Type B pancreatic cell (in vitro differentiated cells): ENCODE measurements at regions not wholly inside any gene's neighbourhood (a gene's known extent, or its start where the extent isn't known, plus 50 kb on each side); places are given as distances from the start of the nearest gene placed in this dataset.

Experiments
- DNase-seq: peaks from one replicate; pipeline ENCODE4 v3.0.0; 2021; ENCODE audit warnings: mixed read lengths; ENCODE audit not compliant: unreplicated experiment; ENCODE audit errors: extremely low spot score
- H3K27ac Mint-ChIP-seq: 2 replicates; pipeline ENCODE4 v1.8.0; 2021; ENCODE audit warnings: mild to moderate bottlenecking, mixed read lengths
- H3K27me3 Mint-ChIP-seq: 2 replicates; pipeline ENCODE4 v1.8.0; 2021; ENCODE audit warnings: mixed read lengths
- H3K36me3 Mint-ChIP-seq: 2 replicates; pipeline ENCODE4 v1.8.0; 2021; ENCODE audit warnings: mixed read lengths
- H3K4me1 Mint-ChIP-seq: one replicate; pipeline ENCODE4 v1.8.0; 2021; ENCODE audit warnings: mixed read lengths; ENCODE audit not compliant: unreplicated experiment
- H3K4me3 Mint-ChIP-seq: 2 replicates; pipeline ENCODE4 v1.8.0; 2021; ENCODE audit warnings: mild to moderate bottlenecking, mixed read lengths
- H3K9me3 Mint-ChIP-seq: 2 replicates; pipeline ENCODE4 v1.8.0; 2021; ENCODE audit warnings: mixed read lengths
- TF ChIP-seq, protein P1 (sequence below): fragments of 200-600 bp; sonication (generic); conservative IDR thresholded peaks from 2 replicates; pipeline ENCODE4 v1.5.0; 2021; ENCODE audit warnings: antibody characterized with exemption, mild to moderate bottlenecking

DNA sequence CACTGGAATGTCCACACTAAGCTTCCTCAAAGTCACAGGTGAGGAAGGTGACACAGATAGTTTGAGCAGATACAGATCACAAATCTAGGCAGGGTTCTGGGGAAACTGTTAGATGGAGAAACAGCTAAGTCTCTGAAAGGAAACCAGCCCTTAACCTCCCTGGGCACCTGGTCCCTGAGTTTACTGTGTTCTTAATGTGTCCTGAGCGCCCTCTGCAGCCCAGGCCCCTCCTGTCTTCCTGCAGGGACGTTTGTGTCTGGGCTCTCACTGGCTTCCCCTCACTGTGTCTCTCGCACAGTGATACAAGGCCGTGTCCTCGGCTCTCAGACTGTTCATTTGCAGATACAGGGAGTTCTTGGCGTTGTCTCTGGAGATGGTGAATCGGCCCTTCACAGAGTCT lies 684.3 kb downstream of the TMEM121 start:
- H3K4me1 Mint-ChIP-seq: no peaks in the 10 kb centered on the region
- peaks cover 23% of the 10 kb centered on the region for H3K9me3 Mint-ChIP-seq
- DNase-seq: no peak
- H3K36me3 Mint-ChIP-seq: no peaks in the 10 kb centered on the region
- H3K4me3 Mint-ChIP-seq: no peak overlapping the region
- H3K27me3 Mint-ChIP-seq: no peaks in the 10 kb centered on the region
- TF ChIP-seq, protein P1, sequence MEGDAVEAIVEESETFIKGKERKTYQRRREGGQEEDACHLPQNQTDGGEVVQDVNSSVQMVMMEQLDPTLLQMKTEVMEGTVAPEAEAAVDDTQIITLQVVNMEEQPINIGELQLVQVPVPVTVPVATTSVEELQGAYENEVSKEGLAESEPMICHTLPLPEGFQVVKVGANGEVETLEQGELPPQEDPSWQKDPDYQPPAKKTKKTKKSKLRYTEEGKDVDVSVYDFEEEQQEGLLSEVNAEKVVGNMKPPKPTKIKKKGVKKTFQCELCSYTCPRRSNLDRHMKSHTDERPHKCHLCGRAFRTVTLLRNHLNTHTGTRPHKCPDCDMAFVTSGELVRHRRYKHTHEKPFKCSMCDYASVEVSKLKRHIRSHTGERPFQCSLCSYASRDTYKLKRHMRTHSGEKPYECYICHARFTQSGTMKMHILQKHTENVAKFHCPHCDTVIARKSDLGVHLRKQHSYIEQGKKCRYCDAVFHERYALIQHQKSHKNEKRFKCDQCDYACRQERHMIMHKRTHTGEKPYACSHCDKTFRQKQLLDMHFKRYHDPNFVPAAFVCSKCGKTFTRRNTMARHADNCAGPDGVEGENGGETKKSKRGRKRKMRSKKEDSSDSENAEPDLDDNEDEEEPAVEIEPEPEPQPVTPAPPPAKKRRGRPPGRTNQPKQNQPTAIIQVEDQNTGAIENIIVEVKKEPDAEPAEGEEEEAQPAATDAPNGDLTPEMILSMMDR: no peak
- no peak overlapping the region for H3K27ac Mint-ChIP-seq

DNA sequence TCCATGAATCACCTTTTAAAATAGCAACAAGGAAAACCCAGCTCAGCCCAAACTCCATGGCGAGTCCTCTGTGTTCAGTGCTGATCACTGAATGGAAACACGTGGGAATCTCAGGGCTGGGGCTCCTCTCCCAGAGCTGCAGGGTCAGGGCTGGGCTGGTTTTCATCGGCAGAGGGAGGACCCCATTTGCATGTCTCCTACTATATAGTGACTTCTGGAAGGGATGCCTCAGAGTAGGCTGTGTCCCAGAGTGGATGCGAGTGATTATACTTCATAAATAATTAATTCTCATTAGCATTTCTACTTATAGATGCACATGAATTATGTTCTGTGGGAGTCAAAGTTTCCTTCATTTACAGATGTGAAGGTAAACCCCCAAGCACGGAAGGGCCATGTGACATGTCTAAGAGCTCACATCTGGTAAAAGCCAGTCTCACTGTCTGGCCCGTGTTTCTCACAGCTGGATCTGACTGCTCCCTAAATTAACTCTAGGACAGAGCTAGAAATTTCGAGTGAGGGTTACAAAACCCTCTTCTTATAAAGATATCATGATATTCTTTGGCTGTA lies 685.0 kb downstream of the TMEM121 start:
- Mint-ChIP-seq H3K36me3 (no peaks in the 10 kb centered on the region), H3K27me3 (no peaks in the 10 kb centered on the region), H3K27ac (no peak overlapping the region), H3K9me3 (peaks cover 25% of the 10 kb centered on the region), H3K4me1 (no peaks in the 10 kb centered on the region), H3K4me3 (no peak overlapping the region)
- TF ChIP-seq, protein P1: no peak
- no peak for DNase-seq

DNA sequence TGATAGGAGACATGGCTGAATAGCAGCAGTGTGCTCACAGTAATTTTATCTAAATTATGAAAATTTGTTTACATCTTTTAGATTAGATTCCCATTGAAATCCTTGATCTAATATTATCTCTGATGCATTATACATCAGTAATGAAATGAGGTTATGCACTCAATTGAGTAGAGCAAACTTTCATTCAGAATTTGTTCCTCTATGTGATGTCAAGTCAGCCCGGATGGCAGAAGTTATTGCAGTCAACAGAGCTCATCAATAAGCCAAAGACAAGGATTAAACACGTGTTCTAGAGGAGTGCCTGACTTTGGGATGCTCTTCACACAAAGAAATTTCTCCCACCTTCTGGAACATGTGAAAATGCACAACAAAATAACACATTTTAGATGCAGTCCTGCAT lies 688.8 kb downstream of the TMEM121 start:
- Mint-ChIP-seq H3K9me3 (peaks cover 12% of the 10 kb centered on the region), H3K4me1 (no peaks in the 10 kb centered on the region)

DNA sequence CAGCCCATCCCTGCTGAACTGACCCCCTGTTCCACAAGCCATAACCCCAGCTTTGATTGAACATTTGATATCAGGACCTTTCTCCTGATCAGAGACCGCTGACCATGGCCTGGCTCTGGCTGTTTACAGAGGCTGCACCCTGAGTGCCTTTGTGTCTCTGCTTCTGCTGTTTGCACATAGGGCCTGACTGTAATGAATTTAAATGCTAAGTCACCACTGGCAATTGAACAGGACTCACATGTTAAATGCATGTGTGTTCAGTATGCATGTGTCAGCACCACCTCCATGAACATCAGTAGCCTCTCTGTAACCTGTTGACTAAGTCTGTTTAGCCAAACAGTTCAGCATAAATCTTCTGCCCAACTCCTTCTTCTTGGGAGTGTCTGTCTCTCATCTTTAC lies 690.3 kb downstream of the TMEM121 start:
- Mint-ChIP-seq H3K27ac (no peak overlapping the region), H3K36me3 (no peaks in the 10 kb centered on the region), H3K4me3 (no peak overlapping the region), H3K4me1 (no peaks in the 10 kb centered on the region), H3K9me3 (peaks cover 10% of the 10 kb centered on the region), H3K27me3 (no peaks in the 10 kb centered on the region)
- TF ChIP-seq, protein P1: no peak
- no peak for DNase-seq

More for the DNA sequence above, 688.8 kb downstream of the TMEM121 start:
- no peaks in the 10 kb centered on the region for H3K36me3 Mint-ChIP-seq
- TF ChIP-seq, protein P1: no peak
- H3K27me3 Mint-ChIP-seq: no peaks in the 10 kb centered on the region
- H3K27ac Mint-ChIP-seq: no peak overlapping the region
- DNase-seq: no peak
- no peak overlapping the region for H3K4me3 Mint-ChIP-seq

DNA sequence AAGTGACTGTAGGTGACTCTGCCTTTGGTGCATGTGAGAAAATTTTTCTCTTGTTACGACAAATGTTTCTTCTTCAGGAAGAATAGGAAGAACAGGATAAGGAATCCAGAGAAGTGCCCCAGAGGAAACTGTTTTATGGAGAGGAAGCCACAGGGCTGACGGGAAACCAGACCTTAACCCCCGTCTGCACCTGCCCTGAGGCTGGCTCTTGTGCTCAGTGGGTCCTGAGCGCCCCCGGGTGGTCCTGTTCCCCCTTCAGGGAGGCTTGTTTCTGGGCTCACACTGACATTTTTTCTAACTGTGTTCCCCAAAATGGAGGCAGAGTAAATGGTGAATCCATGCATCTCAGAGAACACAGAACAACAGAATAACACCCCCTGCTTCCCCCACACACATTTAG lies 691.8 kb downstream of the TMEM121 start:
- DNase-seq: no peak
- H3K36me3 Mint-ChIP-seq: no peaks in the 10 kb centered on the region
- H3K9me3 Mint-ChIP-seq: peaks cover 14% of the 10 kb centered on the region
- no peak overlapping the region for H3K4me3 Mint-ChIP-seq
- H3K27me3 Mint-ChIP-seq: no peaks in the 10 kb centered on the region
- H3K27ac Mint-ChIP-seq: no peak overlapping the region
- TF ChIP-seq, protein P1: no peak
- H3K4me1 Mint-ChIP-seq: no peaks in the 10 kb centered on the region

DNA sequence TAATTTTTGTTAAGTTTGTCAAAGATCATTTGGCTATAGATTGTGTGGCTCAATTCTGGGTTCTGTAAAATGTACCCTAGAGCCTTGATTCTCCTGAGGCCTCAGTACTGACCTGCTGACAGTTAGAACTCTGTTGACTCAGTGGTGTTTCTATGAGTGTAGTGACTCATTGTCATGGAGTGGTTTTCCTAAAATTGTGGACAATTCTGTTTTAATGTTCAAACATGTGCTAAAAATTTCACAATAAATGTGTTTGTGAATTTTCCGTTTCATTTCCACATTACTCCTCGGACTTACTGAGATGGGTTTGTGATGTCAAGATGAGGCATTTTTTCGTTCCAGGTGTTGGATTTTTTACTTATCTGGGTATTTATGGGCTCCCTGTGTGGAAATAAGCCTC lies 695.9 kb downstream of the TMEM121 start:
- TF ChIP-seq, protein P1: no peak
- DNase-seq: no peak
- Mint-ChIP-seq H3K36me3 (no peaks in the 10 kb centered on the region), H3K27ac (no peak overlapping the region), H3K27me3 (no peaks in the 10 kb centered on the region), H3K4me3 (no peak overlapping the region), H3K9me3 (peaks cover 10% of the 10 kb centered on the region), H3K4me1 (no peaks in the 10 kb centered on the region)
